HG02798 (cell line): ENCODE measurements at regions not wholly inside any gene's neighbourhood (a gene's known extent, or its start where the extent isn't known, plus 50 kb on each side); places are given as distances from the start of the nearest gene placed in this dataset.

Source experiments
- ATAC-seq: cut with Tn5 transposase; IDR thresholded peaks from one replicate; pipeline ENCODE4 v1.9.1; 2021; ENCODE audit warnings: mild to moderate bottlenecking; ENCODE audit not compliant: unreplicated experiment, poor library complexity

DNA sequence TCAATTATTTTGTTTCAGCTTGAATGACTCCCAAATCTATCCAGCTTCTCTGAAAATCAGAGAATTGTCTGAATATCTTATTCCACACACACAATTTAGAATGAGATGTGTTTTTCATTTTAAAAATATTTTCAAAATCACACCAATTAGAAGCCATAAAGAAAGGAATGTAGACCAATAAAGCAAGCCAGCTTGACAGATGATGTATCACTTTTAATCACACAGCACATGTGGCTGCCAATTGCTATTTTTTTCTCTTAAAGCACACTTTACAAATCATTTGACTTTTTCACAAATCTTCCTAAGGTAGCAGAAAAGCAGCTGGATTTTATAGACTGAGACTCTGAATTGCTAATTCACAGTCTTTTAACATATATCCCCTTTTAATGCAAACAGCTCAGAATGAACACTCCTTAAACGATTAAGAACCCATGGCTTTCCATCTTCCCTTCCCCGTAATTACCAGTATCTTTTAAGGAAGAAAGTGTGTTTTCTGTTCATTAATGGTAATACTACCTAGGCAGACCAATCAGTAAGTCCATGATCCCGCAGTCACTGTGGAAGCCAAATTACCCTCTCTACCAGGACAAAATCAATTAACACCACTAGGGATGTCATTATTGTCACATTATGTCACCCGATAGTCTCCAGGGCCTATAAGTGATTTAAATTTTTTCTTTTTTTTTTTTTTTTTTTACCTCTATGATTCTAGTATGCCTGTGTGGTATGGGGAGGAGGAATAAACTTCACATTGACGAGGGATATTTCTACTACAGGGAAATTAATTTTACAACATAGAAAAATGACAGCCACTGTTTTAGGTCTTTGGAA is 250.0 kb upstream of the VEPH1 start:
- ATAC-seq = no peak

DNA sequence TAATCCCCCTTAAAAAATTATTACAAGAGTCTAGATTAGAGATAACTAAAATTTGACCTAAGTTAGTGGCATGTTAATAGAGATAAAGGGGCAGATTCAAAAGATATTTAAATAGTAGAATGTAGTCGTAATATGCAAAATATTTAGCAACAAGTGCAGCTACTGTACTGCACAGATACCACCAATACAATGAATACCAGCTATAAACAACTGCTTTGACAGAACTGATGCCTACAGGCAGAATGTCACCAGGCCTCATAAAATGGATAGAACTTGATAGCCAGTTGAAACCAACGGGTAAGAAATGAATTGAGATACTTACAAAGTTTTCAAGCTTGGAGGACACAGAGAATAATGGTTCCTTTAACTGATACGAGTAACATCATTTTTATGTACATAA is 249.3 kb upstream of the VEPH1 start:
- ATAC-seq = no peak

DNA sequence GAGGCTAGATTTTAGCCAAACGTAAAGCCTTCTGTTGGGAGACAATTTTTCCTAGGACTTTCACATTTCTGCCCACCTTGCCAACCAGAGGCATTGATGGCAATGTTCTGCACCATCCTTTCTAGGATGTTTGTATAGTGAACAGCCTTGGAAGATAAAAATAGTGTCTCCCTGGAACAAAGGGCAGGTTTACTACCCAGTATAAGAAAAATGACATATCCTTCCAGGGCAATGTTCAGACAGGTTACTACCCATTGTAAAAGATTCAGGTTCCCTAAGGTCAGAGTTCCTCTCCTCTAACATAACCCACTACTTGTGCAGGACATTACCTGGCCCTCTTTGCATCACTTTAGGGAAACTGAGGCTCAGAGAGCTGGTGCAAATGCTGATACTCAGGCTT is 248.2 kb upstream of the VEPH1 start:
- ATAC-seq = no peak

DNA sequence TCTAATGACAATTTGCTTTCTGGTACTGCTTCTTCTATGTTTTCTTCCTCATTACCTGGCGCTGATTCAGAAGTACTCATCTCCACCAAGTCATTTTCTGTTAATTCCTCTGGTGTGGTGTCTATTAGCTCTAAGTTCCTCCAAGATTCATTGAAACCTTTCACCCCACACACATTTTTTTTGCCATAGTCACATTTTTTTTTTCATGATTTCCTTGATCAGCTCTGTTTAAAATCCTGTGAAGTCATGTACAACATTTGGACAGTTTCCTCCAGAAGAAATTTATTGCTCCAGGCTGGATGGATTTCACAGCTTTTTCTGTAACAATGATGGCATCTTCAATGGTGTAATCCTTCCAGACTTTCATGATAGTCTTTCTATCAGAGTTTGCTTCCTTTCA is 243.2 kb upstream of the VEPH1 start:
- ATAC-seq = no peak

DNA sequence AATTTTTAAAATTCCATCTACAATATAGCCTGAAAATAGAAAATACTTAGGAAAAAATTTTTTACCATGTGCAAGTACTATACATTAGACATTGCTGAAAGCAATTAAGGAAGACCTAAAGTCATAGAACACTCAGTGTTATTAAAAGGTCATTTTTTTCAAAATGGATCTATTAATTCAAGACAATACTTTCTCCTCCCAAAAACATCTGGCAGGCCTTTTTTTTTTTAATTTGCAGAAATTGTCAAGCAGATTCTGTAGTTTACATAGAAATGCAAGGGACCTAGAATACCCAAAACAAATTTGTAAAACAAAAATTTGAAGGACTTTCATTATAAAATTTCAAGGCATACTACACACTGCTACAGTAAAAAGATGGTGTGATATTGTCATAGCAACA is 238.4 kb upstream of the VEPH1 start:
- ATAC-seq = no peak

DNA sequence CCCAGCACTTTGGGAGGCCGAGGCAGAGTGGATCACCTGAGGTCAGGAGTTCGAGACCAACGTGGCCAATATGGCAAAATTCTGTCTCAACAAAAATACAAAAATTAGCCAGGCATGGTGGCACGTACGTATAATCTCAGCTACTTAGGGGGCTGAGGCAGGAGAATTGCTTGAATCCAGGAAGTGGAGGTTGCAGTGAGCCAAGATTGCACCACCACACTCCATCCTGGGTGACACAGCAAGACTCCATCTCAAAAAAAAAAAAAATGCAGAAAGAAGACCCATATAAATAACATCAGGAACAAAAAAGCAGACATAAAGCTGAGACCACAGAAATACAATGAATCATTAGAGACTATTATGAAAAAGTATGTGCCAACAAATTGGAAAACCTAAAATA is 235.2 kb upstream of the VEPH1 start:
- ATAC-seq = no peak

DNA sequence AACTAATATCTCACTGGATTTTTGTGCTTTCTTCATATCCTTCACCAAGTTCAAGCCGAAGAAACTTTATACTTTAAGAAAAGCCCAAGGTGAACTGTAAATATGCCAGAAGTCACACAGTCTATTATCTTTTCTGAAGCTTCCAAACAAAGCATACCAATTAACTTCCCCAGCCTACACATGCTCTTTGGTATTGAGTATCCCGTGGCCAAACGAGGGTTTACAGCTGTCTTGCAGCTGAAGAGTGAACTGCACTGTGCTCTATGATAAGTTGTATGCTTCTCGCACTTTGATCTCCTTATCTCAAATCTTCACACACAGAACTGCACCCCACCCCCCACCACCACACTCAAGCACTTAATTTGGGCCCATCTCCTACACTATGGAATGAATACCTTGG is 215.6 kb upstream of the VEPH1 start:
- no peak for ATAC-seq

DNA sequence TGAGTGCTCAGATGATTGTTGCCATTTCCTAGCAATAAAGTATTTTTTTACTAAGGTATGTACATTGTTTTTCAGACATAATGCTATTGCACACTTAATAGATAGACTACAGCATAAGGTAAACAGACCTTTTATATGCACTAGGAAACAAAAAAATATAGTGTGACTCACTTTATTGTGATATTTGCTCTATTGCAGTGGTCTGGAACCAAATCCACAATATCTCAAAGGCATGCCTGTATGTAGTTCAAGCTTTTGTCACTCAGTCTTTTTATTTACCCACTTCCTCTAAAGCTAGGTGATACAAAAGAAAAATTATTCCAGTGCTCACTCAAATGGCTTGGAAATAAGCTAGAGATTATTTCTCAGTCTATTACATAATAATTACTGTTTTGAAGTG is 209.9 kb upstream of the VEPH1 start:
- ATAC-seq = no peak

DNA sequence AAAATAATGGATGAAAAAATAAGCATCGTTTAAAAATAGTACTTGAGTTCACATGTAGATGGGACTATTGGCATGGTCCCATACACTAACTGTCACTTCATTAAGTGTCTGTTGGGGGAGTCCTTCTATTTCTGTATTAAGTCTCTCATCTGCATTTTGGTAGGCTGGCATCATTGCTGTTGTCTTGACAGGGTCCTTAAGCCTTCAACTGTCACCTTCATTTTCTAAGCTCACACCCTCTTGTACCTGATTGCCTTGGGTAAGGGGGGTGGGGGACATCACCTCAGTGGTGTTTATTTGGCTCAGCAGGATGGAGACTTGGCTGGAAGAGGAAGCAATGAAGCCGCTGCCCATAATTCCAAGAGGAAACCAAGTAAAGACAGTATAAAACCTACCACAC is 202.0 kb upstream of the VEPH1 start:
- no peak for ATAC-seq

DNA sequence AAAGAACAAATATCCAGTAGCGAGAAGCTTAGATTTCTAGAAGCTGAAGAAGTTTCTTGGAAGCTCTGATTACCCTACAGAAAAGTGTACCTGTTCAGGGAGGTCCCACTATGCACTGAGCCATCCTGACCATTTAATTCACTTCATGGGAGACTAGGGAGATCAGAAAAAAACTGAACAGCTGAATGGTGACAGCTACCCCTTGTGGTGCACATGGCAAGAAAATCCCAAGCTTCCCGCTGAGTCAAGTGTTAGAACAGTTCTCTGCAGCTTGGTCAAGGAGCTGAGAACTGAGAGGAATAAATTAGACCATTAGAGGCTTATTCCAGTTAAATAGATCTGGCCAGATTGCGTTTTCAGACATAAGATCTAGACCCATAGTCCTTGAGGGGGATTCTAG is 197.2 kb upstream of the VEPH1 start:
- no peak for ATAC-seq

DNA sequence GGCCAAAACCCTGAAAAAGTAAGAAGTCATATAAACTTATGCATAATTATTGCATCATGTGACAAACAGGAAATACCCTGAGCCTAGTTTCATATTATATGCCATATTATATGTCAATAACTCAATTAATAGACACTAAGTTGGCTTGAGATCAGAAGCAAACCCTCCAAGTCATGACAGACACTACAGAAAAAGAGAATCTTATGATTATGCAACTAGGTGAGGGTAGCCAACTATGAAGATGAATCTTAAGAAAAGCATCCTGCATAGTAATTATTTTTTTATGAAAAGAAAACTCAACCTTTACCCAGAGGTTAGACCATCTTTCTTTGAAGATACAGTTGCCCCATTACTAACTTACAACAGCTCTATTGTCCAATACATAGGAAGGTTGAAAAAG is 192.4 kb upstream of the VEPH1 start:
- no peak for ATAC-seq

DNA sequence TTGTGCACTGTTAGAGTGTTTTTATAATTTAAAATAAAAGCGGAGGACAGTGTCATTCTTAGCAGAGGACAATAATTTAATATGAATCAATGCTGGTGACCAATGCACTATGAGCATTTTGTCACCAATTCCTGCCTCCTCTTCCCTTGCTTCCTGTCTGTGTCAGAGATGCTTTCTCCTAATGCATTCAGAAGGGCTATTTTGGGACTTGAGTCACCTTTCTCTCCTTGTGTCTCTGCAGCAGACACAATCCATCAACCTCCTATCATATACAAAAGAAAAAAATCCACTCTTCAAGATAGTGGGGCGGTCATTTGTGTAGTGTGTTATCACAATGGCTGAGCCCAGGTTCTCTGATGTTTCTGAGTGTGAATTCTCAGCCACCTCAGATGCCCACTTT is 191.9 kb upstream of the VEPH1 start:
- no peak for ATAC-seq

DNA sequence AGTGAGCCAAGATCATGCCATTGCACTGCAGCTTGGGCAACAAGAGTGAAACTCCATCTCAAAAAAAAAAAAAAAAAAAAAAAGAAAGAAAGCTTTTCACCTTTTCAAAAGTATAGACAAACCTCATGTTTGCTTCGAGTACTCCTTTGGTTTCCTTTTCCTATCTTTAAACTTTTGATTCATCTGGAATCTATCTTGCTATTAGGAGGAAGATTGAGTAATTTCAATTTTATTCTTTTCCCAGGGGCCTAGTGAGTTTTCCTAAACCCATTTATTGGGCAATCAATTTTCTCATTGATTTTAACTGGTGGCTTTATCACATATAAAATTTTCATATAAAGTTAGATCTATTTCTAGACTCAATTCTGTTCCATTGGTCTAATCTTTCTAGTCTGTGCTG is 190.5 kb upstream of the VEPH1 start:
- no peak for ATAC-seq

DNA sequence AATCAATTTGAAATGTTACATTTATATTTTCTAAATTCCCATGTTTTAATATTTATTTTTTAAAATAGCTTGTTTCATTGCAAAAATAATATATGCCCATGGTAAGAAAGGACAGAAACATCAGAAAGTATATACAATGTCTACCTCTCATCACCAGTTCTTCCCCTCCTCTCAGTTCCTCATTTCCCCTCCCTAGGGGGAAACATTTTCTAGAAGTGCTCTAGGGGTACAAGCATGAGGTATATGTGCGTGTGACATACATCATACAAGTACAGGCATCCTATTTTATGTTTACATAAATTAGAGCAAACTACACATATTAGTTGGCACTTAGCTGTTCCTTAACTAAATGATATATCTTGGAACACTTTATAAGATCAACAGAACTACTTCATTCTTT is 189.3 kb upstream of the VEPH1 start:
- no peak for ATAC-seq

DNA sequence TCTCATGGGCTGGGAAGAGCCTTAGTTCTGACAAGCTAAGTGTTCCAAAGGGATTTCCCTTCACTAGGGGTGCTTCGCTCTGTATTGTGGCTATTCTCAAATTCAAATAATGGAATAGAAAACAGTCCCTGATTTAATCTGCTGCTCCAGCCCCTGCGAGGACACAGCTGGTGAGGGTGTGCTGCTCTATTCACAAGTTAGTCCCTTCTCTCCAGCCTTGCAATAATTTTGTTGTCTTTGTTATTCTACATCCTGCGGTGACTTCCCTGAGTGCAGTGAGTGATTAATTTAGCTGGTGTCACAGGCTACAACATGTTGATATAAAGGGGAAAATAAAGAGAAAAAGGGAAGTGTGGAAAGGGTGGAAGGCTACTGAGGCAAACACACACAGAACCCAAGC is 180.5 kb upstream of the VEPH1 start:
- ATAC-seq = no peak

DNA sequence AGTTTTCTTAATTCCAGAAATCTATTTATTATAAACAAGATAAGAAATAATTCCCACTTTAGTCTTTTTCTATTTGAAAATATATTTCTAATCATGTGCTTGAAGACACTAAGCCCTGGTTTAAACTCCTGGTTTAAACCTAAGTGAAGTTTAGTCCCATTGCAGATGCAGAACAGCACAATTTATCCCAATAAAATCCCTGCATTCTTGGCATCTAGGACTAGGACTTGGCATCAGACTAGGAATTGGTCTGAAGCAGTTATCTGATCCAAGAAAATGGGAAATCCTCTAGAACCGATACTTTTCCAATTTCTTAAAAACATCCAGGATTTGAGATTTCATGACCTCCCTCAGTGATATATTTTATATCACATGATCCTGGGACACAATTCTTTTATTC is 168.8 kb upstream of the VEPH1 start:
- no peak for ATAC-seq

DNA sequence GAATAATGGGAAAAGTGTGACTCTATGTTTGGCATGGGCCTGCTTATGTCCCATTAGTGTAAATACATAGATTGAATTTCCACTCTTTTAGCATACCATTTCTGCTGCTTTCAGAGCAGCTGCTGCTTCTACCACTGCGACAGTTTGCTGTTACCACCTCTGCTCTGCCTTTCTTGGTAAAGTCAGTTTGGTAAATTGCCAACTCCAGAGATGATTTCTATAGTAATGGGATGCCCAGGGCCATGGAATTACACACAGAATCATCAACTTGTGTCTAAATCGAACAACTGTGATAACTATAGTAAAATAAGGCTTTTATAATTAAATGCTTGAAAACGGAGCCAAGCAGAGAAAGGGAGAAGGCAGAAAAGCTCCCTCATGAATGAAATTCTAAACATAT is 168.4 kb upstream of the VEPH1 start:
- no peak for ATAC-seq

DNA sequence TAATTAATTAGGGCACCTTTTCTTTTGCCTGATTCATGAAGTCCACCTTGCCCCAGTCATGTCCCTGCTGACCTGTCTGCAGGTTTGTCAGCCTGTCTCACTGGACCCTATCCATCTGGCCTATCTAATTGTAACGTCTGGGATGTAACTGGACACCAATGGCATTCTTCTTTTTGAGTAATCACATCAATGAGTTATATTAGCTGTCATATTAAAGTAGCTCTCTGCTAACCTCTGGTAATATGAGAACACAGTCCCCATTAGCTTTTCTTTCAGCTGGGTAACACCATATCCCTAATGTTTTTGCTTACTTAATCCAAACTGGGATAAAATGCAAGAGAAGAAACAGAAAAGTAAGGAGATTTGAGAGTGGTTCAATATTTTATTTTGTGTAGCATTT is 166.2 kb upstream of the VEPH1 start:
- no peak for ATAC-seq

DNA sequence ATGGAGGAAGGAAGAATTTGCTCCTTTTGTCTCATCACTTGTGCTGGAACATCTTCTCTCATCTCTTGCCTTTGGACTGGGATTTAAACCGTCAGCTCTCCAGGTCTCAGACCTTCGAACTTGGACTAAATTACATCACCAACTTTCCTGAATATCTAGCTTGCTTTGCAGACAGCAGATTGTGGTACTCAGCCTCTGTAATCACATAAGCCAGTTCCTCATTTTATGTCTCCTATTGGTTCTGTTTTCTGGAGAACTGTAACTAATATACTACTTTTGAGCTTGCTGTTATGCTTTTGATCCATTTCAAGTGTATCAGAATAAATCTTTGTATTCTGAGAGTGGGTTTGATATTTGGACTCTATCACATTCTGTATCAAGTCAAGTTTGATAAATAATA is 164.3 kb upstream of the VEPH1 start:
- ATAC-seq = no peak

DNA sequence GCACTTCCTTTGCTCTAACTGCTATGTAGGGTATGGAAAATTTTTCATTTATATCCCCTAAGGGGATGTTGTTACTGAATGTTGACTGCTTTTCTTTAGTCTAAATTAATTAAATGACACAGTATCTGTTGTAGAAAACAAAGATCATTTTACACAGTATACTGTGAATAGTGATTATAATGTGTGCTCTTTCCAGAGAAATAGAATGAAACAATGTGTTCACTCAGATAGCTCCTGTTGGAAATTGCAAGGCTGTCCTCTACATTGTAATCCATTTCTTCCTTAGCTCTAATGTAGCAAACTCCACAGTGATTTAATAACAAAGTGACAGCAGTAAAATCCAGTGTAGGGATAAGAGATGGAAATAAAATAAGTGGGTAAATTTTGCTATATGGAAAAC is 159.0 kb upstream of the VEPH1 start:
- no peak for ATAC-seq

DNA sequence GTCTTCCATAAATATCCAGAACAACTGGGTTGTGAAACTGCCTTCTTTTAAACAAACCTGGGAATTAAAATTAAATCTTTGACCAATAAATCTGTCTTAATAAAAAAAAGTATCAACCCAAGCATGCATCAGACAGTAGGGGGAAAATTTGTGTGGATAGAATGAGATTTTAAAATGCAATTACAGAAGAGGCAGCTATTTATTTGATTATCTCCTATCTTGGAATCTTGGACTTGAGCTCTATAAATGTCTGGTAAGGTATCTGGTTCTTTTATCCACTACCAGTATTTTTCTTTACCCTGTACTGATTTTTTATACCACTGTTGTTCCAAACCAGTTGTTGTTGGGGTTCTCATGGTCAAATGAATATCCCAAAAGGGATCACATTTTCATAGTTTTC is 157.6 kb upstream of the VEPH1 start:
- no peak for ATAC-seq

DNA sequence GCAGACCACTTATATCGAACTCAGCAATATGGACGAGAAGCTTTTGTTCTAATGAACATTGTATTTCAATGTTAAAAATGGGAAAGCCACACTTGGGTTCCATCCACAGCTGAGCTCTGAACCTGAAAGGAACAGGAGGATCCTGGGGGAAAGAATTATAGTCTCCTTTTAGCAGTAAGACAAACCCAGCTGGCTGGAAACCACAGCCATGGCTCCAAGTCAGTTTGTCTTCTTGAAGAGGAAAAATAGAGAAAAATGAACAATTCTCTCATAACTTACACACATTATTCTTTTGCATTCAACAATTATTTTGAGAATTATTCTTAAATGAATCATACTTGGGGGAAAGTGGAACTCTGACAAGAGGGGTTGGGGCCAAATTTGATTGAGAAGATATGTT is 149.2 kb upstream of the VEPH1 start:
- no peak for ATAC-seq

DNA sequence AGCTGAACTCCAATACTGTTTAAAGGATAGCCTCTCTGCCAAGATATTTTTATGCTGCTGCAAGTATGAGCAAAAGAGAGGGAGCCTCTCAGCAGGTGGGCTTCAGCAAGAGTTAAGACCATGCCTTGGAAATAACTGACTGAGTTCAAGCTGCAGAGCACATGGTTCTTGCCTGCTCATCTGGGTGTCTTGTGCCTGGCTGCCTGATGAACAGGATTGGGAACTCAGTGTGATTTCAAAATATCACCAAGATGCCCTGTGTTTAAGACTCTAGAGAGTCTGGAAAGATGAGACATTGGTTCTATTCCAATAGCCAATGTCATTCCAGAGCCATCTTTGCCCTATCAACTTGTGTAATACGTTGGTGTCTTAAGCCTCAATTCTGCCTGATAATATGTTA is 147.5 kb upstream of the VEPH1 start:
- no peak for ATAC-seq
